Body of pancreas (tissue), 4 donors: ENCODE measurements at regions not wholly inside any gene's neighbourhood (a gene's known extent, or its start where the extent isn't known, plus 50 kb on each side); places are given as distances from the start of the nearest gene placed in this dataset.

Experiments
- CTCF ChIP-seq, 7 experiments: fragments of 450-650 bp in 4 of 7; fragments of 200-600 bp in 3 of 7; sonication (generic) in 3 of 7; IDR thresholded peaks; one replicate each; pipeline ENCODE4 v1.5.1; 2016 to 2019; ENCODE audit warnings: antibody characterized with exemption in 7 of 7
- POLR2A ChIP-seq, 3 donors: fragments of 450-650 bp; IDR thresholded peaks; one replicate each; pipeline ENCODE4 v1.6.1; 2016; ENCODE audit warnings: antibody characterized with exemption in 3 of 3, mild to moderate bottlenecking in 2 of 3

GRCh38 chr15:35863655-35864054, 317.7 kb upstream of the DPH6 start:
- TF ChIP-seq CTCF (IDR thresholded peaks at IDR 0.05), result no peak
- no peak for TF ChIP-seq POLR2A (IDR thresholded peaks at IDR 0.05)
